Iris pigment epithelial cell (primary cell): ENCODE measurements at regions not wholly inside any gene's neighbourhood (a gene's known extent, or its start where the extent isn't known, plus 50 kb on each side); places are given as distances from the start of the nearest gene placed in this dataset.
A peak's percentile ranks its signal among the peaks of the same experiment; 100 is the strongest.

Experiments used
- DNase-seq: peaks from one replicate; pipeline ENCODE4 v3.0.0-alpha.2; 2011; ENCODE audit warnings: low read depth

GRCh38 chr3:174776636-174777035 lies 82.5 kb upstream of the NAALADL2 start:
- peak; percentile 5 for DNase-seq

GRCh38 chr3:174777813-174778212 lies 81.3 kb upstream of the NAALADL2 start:
- peak; percentile 17 for DNase-seq

- DNase-seq: no peak
These were observed 75.6 kb upstream of the NAALADL2 start for GRCh38 chr3:174783502-174783901.

DNA sequence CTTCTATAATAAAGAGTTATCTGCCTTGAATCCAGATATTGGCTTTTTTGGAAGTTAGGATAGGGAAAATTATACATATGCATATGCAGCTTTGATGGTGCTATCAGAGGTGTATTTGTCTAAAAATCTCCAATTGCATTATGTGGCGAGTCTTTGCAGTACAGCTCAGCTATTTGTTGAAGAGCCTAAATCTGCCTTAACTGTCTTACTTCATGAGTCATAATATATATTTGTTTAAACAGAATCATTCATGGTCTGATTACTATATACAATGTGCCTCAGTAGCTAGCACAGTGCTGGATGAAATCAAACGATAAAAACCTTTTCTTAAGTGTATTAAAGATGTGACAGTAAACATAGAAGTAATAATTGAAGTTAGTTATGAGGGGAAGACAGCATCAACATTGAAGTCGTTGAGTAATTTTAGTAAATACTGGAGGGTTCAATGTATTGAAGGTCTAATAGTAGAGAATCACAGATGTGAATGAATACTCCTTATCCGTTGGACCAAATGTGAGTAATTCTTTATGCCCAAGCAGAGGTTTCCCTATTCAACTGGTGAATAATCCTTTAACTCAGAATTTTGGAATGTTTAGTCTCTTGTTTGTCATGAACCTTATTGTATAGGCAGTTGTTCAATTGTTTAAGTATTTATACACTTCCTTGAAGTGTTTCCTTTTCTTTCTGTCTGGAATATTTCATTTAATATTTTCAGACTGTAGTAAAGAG lies 74.8 kb upstream of the NAALADL2 start:
- peak; percentile 43 for DNase-seq

- DNase-seq: no peak
These were observed 72.3 kb upstream of the NAALADL2 start for GRCh38 chr3:174786825-174787224.

GRCh38 chr3:174791161-174791560 lies 68.0 kb upstream of the NAALADL2 start:
- DNase-seq: no peak

GRCh38 chr3:174792864-174793263 lies 66.3 kb upstream of the NAALADL2 start:
- DNase-seq: no peak
